IMR-90 (cell line): ENCODE measurements at regions not wholly inside any gene's neighbourhood (a gene's known extent, or its start where the extent isn't known, plus 50 kb on each side); places are given as distances from the start of the nearest gene placed in this dataset.

ENCODE experiments used
- ATAC-seq: fragments of 200-7000 bp; cut with Tn5 transposase; 2 replicates; pipeline ENCODE4 v1.9.1; 2020; ENCODE audit warnings: low read depth, mild to moderate bottlenecking, moderate library complexity
- BruUV-seq: library from RNA; stranded (reverse); fragments of 400-500 nt; replicated peaks from 2 replicates; lab custom pipeline; 2021; lab: Mats Ljungman, UMichigan
- CTCF ChIA-PET: fragments of 300-600 bp; formaldehyde crosslinking; extraction: SDS; loops from one replicate; lab custom pipeline; 2021; ENCODE audit warnings: antibody characterized with exemption; lab: Yijun Ruan, JAX
- POLR2A ChIA-PET: fragments of 300-600 bp; sonication (Branson Sonifier 250); formaldehyde crosslinking; loops from one replicate; lab custom pipeline; 2022; ENCODE audit warnings: antibody characterized with exemption; ENCODE audit not compliant: unreplicated experiment; lab: Charles Lee
- DNase-seq: peaks from one replicate; pipeline ENCODE4 v3.0.0; 2013
- H2AFZ ChIP-seq: replicated peaks from 2 replicates; pipeline ENCODE3; 2013; ENCODE audit warnings: low read length, mild to moderate bottlenecking; ENCODE audit not compliant: poor library complexity
- H2AK5ac ChIP-seq: 2 replicates; pipeline ENCODE4 v1.6.1; 2013; ENCODE audit warnings: low read depth, low read length, inconsistent platforms
- H2AK9ac ChIP-seq: replicated peaks from 2 replicates; pipeline ENCODE3; 2013; ENCODE audit warnings: mild to moderate bottlenecking, low read depth, low read length, moderate library complexity; ENCODE audit not compliant: poor library complexity
- H2BK120ac ChIP-seq: 2 replicates; pipeline ENCODE4 v1.6.1; 2013; ENCODE audit warnings: low read depth, low read length, inconsistent platforms
- H2BK15ac ChIP-seq: 3 replicates; pipeline ENCODE4 v1.6.1; 2013; ENCODE audit warnings: low read depth, low read length, inconsistent platforms
- H2BK20ac ChIP-seq: 2 replicates; pipeline ENCODE4 v1.6.1; 2013; ENCODE audit warnings: low read depth, mild to moderate bottlenecking, inconsistent platforms, low read length, moderate library complexity
- H2BK5ac ChIP-seq: 2 replicates; pipeline ENCODE4 v1.6.1; 2013; ENCODE audit warnings: mild to moderate bottlenecking, low read depth, low read length, inconsistent platforms; ENCODE audit not compliant: poor library complexity, severe bottlenecking
- H3K14ac ChIP-seq: replicated peaks from 2 replicates; pipeline ENCODE4 v1.6.1; 2013; ENCODE audit warnings: low read depth, low read length, inconsistent platforms
- H3K18ac ChIP-seq: 2 replicates; pipeline ENCODE4 v1.6.1; 2013; ENCODE audit warnings: low read depth, low read length, control low read depth
- H3K23ac ChIP-seq: 2 replicates; pipeline ENCODE4 v1.6.1; 2013; ENCODE audit warnings: low read depth, low read length, inconsistent platforms
- H3K27ac ChIP-seq: 2 replicates; pipeline ENCODE4 v1.5.1; 2013; ENCODE audit warnings: mild to moderate bottlenecking, control low read depth, low read length; ENCODE audit not compliant: insufficient read depth
- H3K27me3 ChIP-seq: 2 replicates; pipeline ENCODE4 v1.6.1; 2013; ENCODE audit warnings: low read length; ENCODE audit not compliant: control insufficient read depth, insufficient read depth
- H3K36me3 ChIP-seq: 2 replicates; pipeline ENCODE4 v1.6.1; 2013; ENCODE audit warnings: low read length, mixed read lengths; ENCODE audit not compliant: control insufficient read depth, insufficient read depth
- H3K4ac ChIP-seq: 2 replicates; pipeline ENCODE4 v1.6.1; 2013; ENCODE audit warnings: low read depth, low read length, inconsistent platforms
- H3K4me1 ChIP-seq: 2 replicates; pipeline ENCODE4 v1.6.1; 2013; ENCODE audit warnings: low read length, mixed read lengths; ENCODE audit not compliant: control insufficient read depth, insufficient read depth
- H3K4me2 ChIP-seq: 2 replicates; pipeline ENCODE4 v1.6.1; 2013; ENCODE audit warnings: low read depth, mild to moderate bottlenecking, control low read depth, low read length, moderate library complexity
- H3K4me3 ChIP-seq: 2 replicates; pipeline ENCODE4 v1.5.1; 2013; ENCODE audit warnings: low read depth, mild to moderate bottlenecking, control low read depth, low read length, moderate library complexity; ENCODE audit not compliant: insufficient read depth
- H3K56ac ChIP-seq: 2 replicates; pipeline ENCODE4 v1.6.1; 2013; ENCODE audit warnings: low read length, inconsistent platforms; ENCODE audit not compliant: insufficient read depth; ENCODE audit errors: extremely low read depth
- H3K79me1 ChIP-seq, 2 experiments: 2 replicates each; pipeline ENCODE4 v1.6.1; 2013; ENCODE audit warnings: low read length in 2 of 2, inconsistent platforms in 1 of 2, low read depth in 1 of 2
- H3K9ac ChIP-seq: 2 replicates; pipeline ENCODE4 v1.6.1; 2013; ENCODE audit warnings: low read depth, low read length, control low read depth
- H3K9me1 ChIP-seq: 2 replicates; pipeline ENCODE4 v1.6.1; 2013; ENCODE audit warnings: low read length, inconsistent platforms; ENCODE audit not compliant: insufficient read depth
- H3K9me3 ChIP-seq: 2 replicates; pipeline ENCODE4 v1.6.1; 2013; ENCODE audit warnings: low read length; ENCODE audit not compliant: control insufficient read depth, insufficient read depth
- H4K20me1 ChIP-seq: 2 replicates; pipeline ENCODE4 v1.6.1; 2013; ENCODE audit warnings: low read length, inconsistent platforms; ENCODE audit not compliant: insufficient read depth
- H4K5ac ChIP-seq: 2 replicates; pipeline ENCODE4 v1.6.1; 2013; ENCODE audit warnings: mild to moderate bottlenecking, low read depth, low read length, control low read depth
- H4K8ac ChIP-seq, 2 experiments: 2 replicates each; pipeline ENCODE4 v1.6.1; 2013; ENCODE audit warnings: low read depth in 2 of 2, low read length in 2 of 2, control low read depth in 1 of 2, inconsistent platforms in 1 of 2
- H4K91ac ChIP-seq: 2 replicates; pipeline ENCODE4 v1.6.1; 2013; ENCODE audit warnings: low read depth, low read length, inconsistent platforms; ENCODE audit not compliant: insufficient read depth
- POLR2A ChIP-seq: IDR thresholded peaks from 2 replicates; pipeline ENCODE4 v1.6.1; 2012; ENCODE audit warnings: mild to moderate bottlenecking, low read depth, low read length
- RAD21 ChIP-seq: IDR thresholded peaks from 2 replicates; pipeline ENCODE4 v1.6.1; 2012; ENCODE audit warnings: low read length, improper control_type of control experiment
- SMC3 ChIP-seq: fragments of 150-350 bp; IDR thresholded peaks from 2 replicates; pipeline ENCODE4 v1.6.1; 2016; ENCODE audit warnings: low read depth, mild to moderate bottlenecking, antibody characterized with exemption, low read length, moderate library complexity
- WGBS, 2 experiments: methylation state at CpG; one replicate each; pipeline versions ENCODE4 v1.1.5 to v1.1.7; 2013; ENCODE audit warnings: missing lambda C conversion rate in 2 of 2; ENCODE audit not compliant: insufficient read length in 1 of 2; ENCODE audit errors: extremely low coverage in 2 of 2; 5-methylcytosine and 5-hydroxymethylcytosine counted together
- dilution Hi-C: fragments of 300-500 bp; cut with HindIII; formaldehyde crosslinking; loops from one replicate; pipeline ENCODE4 v1.14.3; 2018; ENCODE audit warnings: low sequenced_read_pairs; ENCODE audit not compliant: unreplicated experiment
- in situ Hi-C: fragments of 300-500 bp; cut with MboI; formaldehyde crosslinking; loops from 3 replicates; pipeline ENCODE4 v1.14.3; 2019; ENCODE audit warnings: low sequenced_read_pairs, inconsistent platforms, mixed read lengths
- intact Hi-C: fragments of 100-400 bp; cut with micrococcal nuclease; formaldehyde crosslinking; loops from 2 replicates; pipeline ENCODE4 v1.10.0; 2022
- TF ChIP-seq, protein P1 (sequence below): fragments of 150-350 bp; IDR thresholded peaks from 2 replicates; pipeline ENCODE4 v1.6.1; 2017; ENCODE audit warnings: mild to moderate bottlenecking, antibody characterized with exemption, low read length, low read depth

DNA sequence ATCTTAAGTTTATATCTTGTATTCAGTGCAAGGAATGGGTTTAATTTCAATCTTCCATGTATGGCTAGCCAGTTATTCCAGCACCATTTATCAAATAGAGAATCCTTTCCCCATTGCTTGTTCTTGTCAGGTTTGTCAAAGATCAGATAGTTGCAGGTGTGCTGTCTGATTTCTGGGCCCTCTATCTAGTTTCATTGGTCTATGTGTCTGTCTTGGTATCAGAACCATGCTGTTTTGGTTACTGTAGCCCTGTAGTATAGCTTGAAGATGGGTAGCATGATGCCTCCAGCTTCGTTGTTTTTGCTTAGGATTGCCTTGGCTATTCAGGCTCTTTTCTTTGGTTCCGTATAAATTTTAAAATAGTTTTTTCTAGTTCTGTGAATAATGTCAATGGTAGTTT, 200.0 kb downstream of the MANEA start:
- POLR2A ChIA-PET, result no interaction called here
- no TSS peak for BruUV-seq
- H2BK15ac ChIP-seq, result no peak overlapping the region
- WGBS, 2 experiments, result 60% methylated on average over 1 of the region's 2 CpGs; no CpG with 5 or more reads in 1 of the 2 experiments
- H4K20me1 ChIP-seq, result no peaks in the 10 kb centered on the region
- no peaks in the 10 kb centered on the region for H3K4me1 ChIP-seq
- intact Hi-C loops, result no loop called here
- H2AFZ ChIP-seq, result no peak overlapping the region
- CTCF ChIA-PET, result no interaction called here
- no peak overlapping the region for H3K4me3 ChIP-seq
- no peak overlapping the region for H3K18ac ChIP-seq
- H2AK9ac ChIP-seq, result no peak overlapping the region
- H3K4me2 ChIP-seq, result no peak overlapping the region
- no peak overlapping the region for H2BK120ac ChIP-seq
- H3K23ac ChIP-seq, result no peak overlapping the region
- no peak overlapping the region for H4K91ac ChIP-seq
- H3K27me3 ChIP-seq, result no peaks in the 10 kb centered on the region
- H3K9ac ChIP-seq, result no peak overlapping the region
- peaks cover 3% of the 10 kb centered on the region for H3K9me3 ChIP-seq
- H2AK5ac ChIP-seq, result no peak overlapping the region
- no peak for DNase-seq
- H3K27ac ChIP-seq, result no peak overlapping the region
- in situ Hi-C loops, result no loop called here
- H3K14ac ChIP-seq, result no peak overlapping the region
- H2BK5ac ChIP-seq, result no peak overlapping the region
- H3K79me1 ChIP-seq, result no peaks in the 10 kb centered on the region
- no peaks in the 10 kb centered on the region for H3K36me3 ChIP-seq
- no peak for ATAC-seq
- no peak overlapping the region for H3K56ac ChIP-seq
- dilution Hi-C loops, result no loop called here
- H3K4ac ChIP-seq, result no peak overlapping the region
- no peaks in the 10 kb centered on the region for H3K9me1 ChIP-seq
- no peak overlapping the region for H4K8ac ChIP-seq
- no peak overlapping the region for H4K5ac ChIP-seq
- no peak overlapping the region for H2BK20ac ChIP-seq
- TF ChIP-seq POLR2A (no peak), RAD21 (no peak), SMC3 (no peak)
- TF ChIP-seq, protein P1, sequence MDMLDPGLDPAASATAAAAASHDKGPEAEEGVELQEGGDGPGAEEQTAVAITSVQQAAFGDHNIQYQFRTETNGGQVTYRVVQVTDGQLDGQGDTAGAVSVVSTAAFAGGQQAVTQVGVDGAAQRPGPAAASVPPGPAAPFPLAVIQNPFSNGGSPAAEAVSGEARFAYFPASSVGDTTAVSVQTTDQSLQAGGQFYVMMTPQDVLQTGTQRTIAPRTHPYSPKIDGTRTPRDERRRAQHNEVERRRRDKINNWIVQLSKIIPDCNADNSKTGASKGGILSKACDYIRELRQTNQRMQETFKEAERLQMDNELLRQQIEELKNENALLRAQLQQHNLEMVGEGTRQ, result no peak
